ENCODE measurements at regions not wholly inside any gene's neighbourhood (a gene's known extent, or its start where the extent isn't known, plus 50 kb on each side); places are given as distances from the start of the nearest gene placed in this dataset.

- no peak for TF ChIP-seq CTCF (IDR thresholded peaks at IDR 0.05)
- no peak for TF ChIP-seq POLR2A (IDR thresholded peaks at IDR 0.05)
Measured at GRCh38 chr2:239829326-239829725, 195.8 kb downstream of the NDUFA10 start.
